Liver (tissue), 7 donors: ENCODE measurements at regions not wholly inside any gene's neighbourhood (a gene's known extent, or its start where the extent isn't known, plus 50 kb on each side); places are given as distances from the start of the nearest gene placed in this dataset.

Experiments
- DNase-seq: peaks from one replicate; pipeline ENCODE4 v3.0.0-alpha.2; 2017; ENCODE audit warnings: low spot score
- H3K27ac ChIP-seq, 2 donors: one replicate each; pipeline ENCODE4 v1.7.0; 2013; ENCODE audit warnings: inconsistent platforms in 2 of 2, low read length in 2 of 2, control low read depth in 1 of 2, low read depth in 1 of 2, mild to moderate bottlenecking in 1 of 2
- H3K27me3 ChIP-seq, 4 donors: one replicate each; pipeline versions ENCODE4 v1.6.1 to v1.7.0; 2013; ENCODE audit warnings: low read length in 3 of 4, inconsistent platforms in 1 of 4, mild to moderate bottlenecking in 1 of 4, moderate library complexity in 1 of 4; ENCODE audit not compliant: control insufficient read depth in 4 of 4, insufficient read depth in 4 of 4
- H3K36me3 ChIP-seq, 4 donors: one replicate each; pipeline versions ENCODE4 v1.6.1 to v1.7.0; 2013; ENCODE audit warnings: low read length in 3 of 4, mild to moderate bottlenecking in 3 of 4, low read depth in 1 of 4, moderate library complexity in 1 of 4; ENCODE audit not compliant: control insufficient read depth in 4 of 4, insufficient read depth in 3 of 4
- H3K4me1 ChIP-seq, 4 donors: one replicate each; pipeline versions ENCODE4 v1.6.1 to v1.7.0; 2013; ENCODE audit warnings: low read length in 3 of 4, mild to moderate bottlenecking in 3 of 4, moderate library complexity in 1 of 4; ENCODE audit not compliant: control insufficient read depth in 4 of 4, insufficient read depth in 4 of 4
- H3K4me3 ChIP-seq, 3 donors: one replicate each; pipeline versions ENCODE4 v1.6.1 to v1.7.0; 2013; ENCODE audit warnings: low read length in 3 of 3, control low read depth in 1 of 3, low read depth in 1 of 3, mild to moderate bottlenecking in 1 of 3
- H3K9ac ChIP-seq, 2 donors: one replicate each; pipeline ENCODE4 v1.7.0; 2013; ENCODE audit warnings: low read length in 2 of 2, mild to moderate bottlenecking in 2 of 2, moderate library complexity in 2 of 2, control low read depth in 1 of 2, low read depth in 1 of 2
- H3K9me3 ChIP-seq, 4 donors: one replicate each; pipeline versions ENCODE4 v1.6.1 to v1.7.0; 2013; ENCODE audit warnings: low read length in 3 of 4; ENCODE audit not compliant: control insufficient read depth in 4 of 4
- ATF3 ChIP-seq: IDR thresholded peaks from 2 replicates; pipeline ENCODE4 v1.6.1; 2016; ENCODE audit warnings: antibody characterized with exemption
- EGR1 ChIP-seq, 2 donors: IDR thresholded peaks; 2 replicates each; pipeline ENCODE4 v1.6.1; 2016 to 2018; ENCODE audit warnings: antibody characterized with exemption in 2 of 2, low read depth in 2 of 2
- FOXA1 ChIP-seq: IDR thresholded peaks from 2 replicates; pipeline ENCODE4 v1.6.1; 2016; ENCODE audit warnings: antibody characterized with exemption
- FOXA2 ChIP-seq: IDR thresholded peaks from 2 replicates; pipeline ENCODE4 v1.6.1; 2016; ENCODE audit warnings: antibody characterized with exemption
- GABPA ChIP-seq, 2 donors: IDR thresholded peaks in 1 of 2; conservative IDR thresholded peaks in 1 of 2; 2 replicates each; pipeline ENCODE4 v1.6.1; 2016; ENCODE audit warnings: antibody characterized with exemption in 2 of 2, mild to moderate bottlenecking in 1 of 2, moderate library complexity in 1 of 2
- HNF4A ChIP-seq, 2 donors: conservative IDR thresholded peaks; 2 replicates each; pipeline ENCODE4 v1.6.1; 2016; ENCODE audit warnings: antibody characterized with exemption in 2 of 2, mild to moderate bottlenecking in 2 of 2
- JUND ChIP-seq, 2 donors: IDR thresholded peaks; 2 replicates each; pipeline ENCODE4 v1.6.1; 2016; ENCODE audit warnings: antibody characterized with exemption in 2 of 2
- MAX ChIP-seq: IDR thresholded peaks from 2 replicates; pipeline ENCODE4 v1.6.1; 2016; ENCODE audit warnings: antibody characterized with exemption
- NR2F2 ChIP-seq: IDR thresholded peaks from 2 replicates; pipeline ENCODE4 v1.6.1; 2016; ENCODE audit warnings: antibody characterized with exemption
- RAD21 ChIP-seq, 2 donors: IDR thresholded peaks; 2 replicates each; pipeline ENCODE4 v1.6.1; 2016; ENCODE audit warnings: antibody characterized with exemption in 2 of 2, mild to moderate bottlenecking in 2 of 2
- RXRA ChIP-seq, 2 donors: IDR thresholded peaks; 2 replicates each; pipeline ENCODE4 v1.6.1; 2017 to 2018; ENCODE audit warnings: antibody characterized with exemption in 2 of 2, mild to moderate bottlenecking in 1 of 2
- SP1 ChIP-seq: IDR thresholded peaks from 2 replicates; pipeline ENCODE4 v1.6.1; 2018; ENCODE audit warnings: antibody characterized with exemption, mild to moderate bottlenecking
- TAF1 ChIP-seq: conservative IDR thresholded peaks from 2 replicates; pipeline ENCODE4 v1.6.1; 2016; ENCODE audit warnings: antibody characterized with exemption, mild to moderate bottlenecking
- YY1 ChIP-seq: IDR thresholded peaks from 2 replicates; pipeline ENCODE4 v1.6.1; 2016; ENCODE audit warnings: antibody characterized with exemption, mild to moderate bottlenecking
- ZBTB33 ChIP-seq: IDR thresholded peaks from 2 replicates; pipeline ENCODE4 v1.6.1; 2016; ENCODE audit warnings: antibody characterized with exemption
- WGBS: extraction: QIAGEN DNeasy Blood & Tissue Kit; methylation state at CpG from one replicate; pipeline ENCODE4 v1.1.7; 2013; 5-methylcytosine and 5-hydroxymethylcytosine counted together
- TF ChIP-seq, protein P1 (sequence below): IDR thresholded peaks from 2 replicates; pipeline ENCODE4 v1.6.1; 2016; ENCODE audit warnings: antibody characterized with exemption, mild to moderate bottlenecking
- donor health status: healthy.
- donor health status: healthy.
- donor health status: healthy.
- donor health status: healthy.

GRCh38 chr3:127349501-127350171 is 61.8 kb upstream of the PRR20G start:
- DNase-seq = no peak
- 70% methylated on average over 19 of the region's 19 CpGs for WGBS

GRCh38 chr3:127342735-127343134 is 54.9 kb upstream of the PRR20G start:
- Histone ChIP-seq H3K9me3 (no peaks in the 10 kb centered on the region), H3K27me3 (peaks cover 0 to 8% (median 3%) of the 10 kb centered on the region in 4 donors), H3K4me1 (no peaks in the 10 kb centered on the region), H3K27ac (no peak overlapping the region), H3K9ac (no peak overlapping the region), H3K4me3 (no peak overlapping the region), H3K36me3 (no peaks in the 10 kb centered on the region)
- DNase-seq = no peak
- 46% methylated on average over 9 of the region's 9 CpGs for WGBS
- TF ChIP-seq NR2F2 (no peak), MAX (no peak)

More at GRCh38 chr3:127349501-127350171, 61.8 kb upstream of the PRR20G start:
- Histone ChIP-seq H3K9me3 (no peaks in the 10 kb centered on the region), H3K4me3 (no peak overlapping the region), H3K27ac (no peak overlapping the region), H3K9ac (no peak overlapping the region), H3K36me3 (no peaks in the 10 kb centered on the region), H3K4me1 (no peaks in the 10 kb centered on the region), H3K27me3 (peaks cover 0 to 6% (median 0%) of the 10 kb centered on the region in 4 donors)
- no peak for TF ChIP-seq ATF3
- no peak for TF ChIP-seq ZBTB33
- TF ChIP-seq MAX = no peak
- no peak for TF ChIP-seq NR2F2
- no peak for TF ChIP-seq RAD21 (IDR thresholded peaks at IDR 0.05)

DNA sequence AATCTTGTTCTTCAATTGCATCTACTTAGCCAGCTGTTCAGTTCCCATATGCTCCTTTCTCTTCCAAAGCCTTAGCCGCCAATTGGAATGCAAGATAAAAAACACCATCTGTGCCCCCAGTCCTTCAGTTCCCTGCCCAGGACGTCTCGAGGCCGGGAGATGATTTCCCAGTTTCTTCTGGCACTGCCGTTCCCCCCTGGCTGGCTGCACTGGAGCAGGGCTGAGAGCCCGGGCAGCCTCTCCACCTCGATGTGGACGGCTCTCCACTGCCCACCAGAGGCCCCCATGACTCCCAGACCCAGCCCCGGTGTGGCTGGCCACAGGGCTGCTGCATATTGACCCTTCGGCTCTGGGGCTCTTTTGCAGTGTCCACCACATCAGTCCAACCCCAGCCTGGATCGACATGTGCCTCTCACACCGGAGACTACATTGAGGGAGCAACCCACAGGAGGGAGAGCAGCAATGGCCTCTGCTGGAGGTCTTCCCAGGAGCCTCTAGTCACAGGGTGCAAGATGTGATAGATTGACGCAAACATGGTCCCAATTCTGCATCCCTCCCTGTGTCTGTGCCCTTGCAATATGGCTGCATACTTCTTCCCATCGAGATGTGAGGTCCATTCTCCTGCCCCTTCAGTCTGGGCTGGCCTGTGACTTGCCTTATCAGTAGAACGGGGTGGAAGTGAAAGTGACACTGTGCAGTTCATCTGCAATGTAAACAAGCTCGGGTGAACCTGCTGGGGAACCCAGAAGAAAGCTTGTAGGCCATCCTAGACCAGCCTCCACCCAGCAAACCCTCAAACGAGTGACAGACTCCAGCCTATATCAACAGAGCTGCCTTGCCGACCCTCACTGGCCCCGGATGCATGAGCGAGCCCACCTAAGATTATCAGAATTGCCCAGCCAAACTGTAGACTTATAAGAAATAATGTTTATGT is 52.3 kb upstream of the PRR20G start:
- WGBS = 61% methylated on average over 20 of the region's 20 CpGs
- TF ChIP-seq TAF1 (no peak), RXRA (IDR thresholded peaks at IDR 0.05) (no peak), RAD21 (IDR thresholded peaks at IDR 0.05) (no peak), ZBTB33 (no peak), FOXA1 (no peak), ATF3 (no peak), HNF4A (conservative IDR thresholded peaks at IDR 0.05) (no peak), SP1 (no peak), YY1 (no peak), NR2F2 (no peak), EGR1 (IDR thresholded peaks at IDR 0.05; ENCODE audit: low read depth in 2 of 2) (no peak), GABPA (IDR thresholded peaks at IDR 0.05 in 1 of 2, conservative IDR thresholded peaks at IDR 0.05 in 1 of 2) (no peak), FOXA2 (no peak), JUND (IDR thresholded peaks at IDR 0.05) (no peak), MAX (no peak)
- TF ChIP-seq, protein P1, sequence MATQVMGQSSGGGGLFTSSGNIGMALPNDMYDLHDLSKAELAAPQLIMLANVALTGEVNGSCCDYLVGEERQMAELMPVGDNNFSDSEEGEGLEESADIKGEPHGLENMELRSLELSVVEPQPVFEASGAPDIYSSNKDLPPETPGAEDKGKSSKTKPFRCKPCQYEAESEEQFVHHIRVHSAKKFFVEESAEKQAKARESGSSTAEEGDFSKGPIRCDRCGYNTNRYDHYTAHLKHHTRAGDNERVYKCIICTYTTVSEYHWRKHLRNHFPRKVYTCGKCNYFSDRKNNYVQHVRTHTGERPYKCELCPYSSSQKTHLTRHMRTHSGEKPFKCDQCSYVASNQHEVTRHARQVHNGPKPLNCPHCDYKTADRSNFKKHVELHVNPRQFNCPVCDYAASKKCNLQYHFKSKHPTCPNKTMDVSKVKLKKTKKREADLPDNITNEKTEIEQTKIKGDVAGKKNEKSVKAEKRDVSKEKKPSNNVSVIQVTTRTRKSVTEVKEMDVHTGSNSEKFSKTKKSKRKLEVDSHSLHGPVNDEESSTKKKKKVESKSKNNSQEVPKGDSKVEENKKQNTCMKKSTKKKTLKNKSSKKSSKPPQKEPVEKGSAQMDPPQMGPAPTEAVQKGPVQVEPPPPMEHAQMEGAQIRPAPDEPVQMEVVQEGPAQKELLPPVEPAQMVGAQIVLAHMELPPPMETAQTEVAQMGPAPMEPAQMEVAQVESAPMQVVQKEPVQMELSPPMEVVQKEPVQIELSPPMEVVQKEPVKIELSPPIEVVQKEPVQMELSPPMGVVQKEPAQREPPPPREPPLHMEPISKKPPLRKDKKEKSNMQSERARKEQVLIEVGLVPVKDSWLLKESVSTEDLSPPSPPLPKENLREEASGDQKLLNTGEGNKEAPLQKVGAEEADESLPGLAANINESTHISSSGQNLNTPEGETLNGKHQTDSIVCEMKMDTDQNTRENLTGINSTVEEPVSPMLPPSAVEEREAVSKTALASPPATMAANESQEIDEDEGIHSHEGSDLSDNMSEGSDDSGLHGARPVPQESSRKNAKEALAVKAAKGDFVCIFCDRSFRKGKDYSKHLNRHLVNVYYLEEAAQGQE = no peak

More for the DNA sequence above, 52.3 kb upstream of the PRR20G start:
- H3K27me3 ChIP-seq = peaks cover 0 to 6% (median 2%) of the 10 kb centered on the region in 4 donors
- no peaks in the 10 kb centered on the region for H3K9me3 ChIP-seq
- no peak overlapping the region for H3K9ac ChIP-seq
- no peaks in the 10 kb centered on the region for H3K36me3 ChIP-seq
- no peak overlapping the region for H3K4me3 ChIP-seq
- H3K27ac ChIP-seq = no peak overlapping the region
- no peaks in the 10 kb centered on the region for H3K4me1 ChIP-seq
- DNase-seq = no peak
